ENCODE measurements at regions not wholly inside any gene's neighbourhood (a gene's known extent, or its start where the extent isn't known, plus 50 kb on each side); places are given as distances from the start of the nearest gene placed in this dataset.

GRCh38 chr7:156175003-156175402 lies 362.7 kb upstream of the SHH start:
- no peaks in the 10 kb centered on the region for H3K9me3 ChIP-seq
- intact Hi-C loops (cut with DNase I): no loop called here
- WGBS, 2 donors: 87 to 98% methylated on average over 5 to 10 of the region's 10 CpGs
- no peak overlapping the region for H3K27ac ChIP-seq
- no peaks in the 10 kb centered on the region for H3K4me1 ChIP-seq
- no peak for TF ChIP-seq POLR2A (IDR thresholded peaks at IDR 0.05)
- H3K36me3 ChIP-seq: no peaks in the 10 kb centered on the region
- no peak overlapping the region for H3K4me3 ChIP-seq (replicated peaks in 1 of 3)
- no peaks in the 10 kb centered on the region for H3K27me3 ChIP-seq
- no peak for DNase-seq

GRCh38 chr7:156174428-156174827 lies 362.2 kb upstream of the SHH start:
- no peak overlapping the region for H3K27ac ChIP-seq
- DNase-seq: no peak

GRCh38 chr7:156173748-156174353 lies 361.6 kb upstream of the SHH start:
- no peaks in the 10 kb centered on the region for H3K9me3 ChIP-seq
- no peak overlapping the region for H3K27ac ChIP-seq
- H3K4me3 ChIP-seq (replicated peaks in 1 of 3): no peak overlapping the region
- no peaks in the 10 kb centered on the region for H3K27me3 ChIP-seq
- H3K4me1 ChIP-seq: no peaks in the 10 kb centered on the region
- TF ChIP-seq POLR2A (IDR thresholded peaks at IDR 0.05): no peak
- no peak for DNase-seq
- intact Hi-C loops (cut with DNase I): no loop called here
- 65 to 69% methylated on average over 12 to 13 of the region's 18 CpGs for WGBS, 2 donors
- no peaks in the 10 kb centered on the region for H3K36me3 ChIP-seq

More at GRCh38 chr7:156174428-156174827, 362.2 kb upstream of the SHH start:
- 86 to 90% methylated on average over 17 of the region's 17 CpGs for WGBS, 2 donors
- H3K9me3 ChIP-seq: no peaks in the 10 kb centered on the region
- no peaks in the 10 kb centered on the region for H3K27me3 ChIP-seq
- no peaks in the 10 kb centered on the region for H3K4me1 ChIP-seq
- TF ChIP-seq CTCF (IDR thresholded peaks at IDR 0.05) (no peak), POLR2A (IDR thresholded peaks at IDR 0.05) (no peak)
- H3K36me3 ChIP-seq: no peaks in the 10 kb centered on the region
- intact Hi-C loops (cut with DNase I): no loop called here
- H3K4me3 ChIP-seq (replicated peaks in 1 of 3): no peak overlapping the region

- DNase-seq: no peak
- H3K27me3 ChIP-seq: no peaks in the 10 kb centered on the region
- no peaks in the 10 kb centered on the region for H3K4me1 ChIP-seq
- 74 to 82% methylated on average over 13 of the region's 13 CpGs for WGBS, 2 donors
- no peak overlapping the region for H3K27ac ChIP-seq
- intact Hi-C loops (cut with DNase I): no loop called here
- no peak for TF ChIP-seq CTCF (IDR thresholded peaks at IDR 0.05)
- no peak overlapping the region for H3K4me3 ChIP-seq (replicated peaks in 1 of 3)
- H3K9me3 ChIP-seq: no peaks in the 10 kb centered on the region
- no peaks in the 10 kb centered on the region for H3K36me3 ChIP-seq
These were observed 361.1 kb upstream of the SHH start for GRCh38 chr7:156173346-156173745.

- Histone ChIP-seq H3K9me3 (no peaks in the 10 kb centered on the region), H3K27me3 (no peaks in the 10 kb centered on the region), H3K4me1 (no peaks in the 10 kb centered on the region), H3K4me3 (replicated peaks in 1 of 3) (no peak overlapping the region), H3K36me3 (no peaks in the 10 kb centered on the region), H3K27ac (no peak overlapping the region)
- 79 to 80% methylated on average over 6 of the region's 6 CpGs for WGBS, 2 donors
- intact Hi-C loops (cut with DNase I): no loop called here
- TF ChIP-seq CTCF (IDR thresholded peaks at IDR 0.05) (no peak), POLR2A (IDR thresholded peaks at IDR 0.05) (no peak)
- no peak for DNase-seq
These were observed 360.4 kb upstream of the SHH start for GRCh38 chr7:156172638-156173037.

GRCh38 chr7:156169474-156170370 lies 357.5 kb upstream of the SHH start:
- no peaks in the 10 kb centered on the region for H3K36me3 ChIP-seq
- intact Hi-C loops (cut with DNase I): no loop called here
- 68 to 78% methylated on average over 11 to 31 of the region's 32 CpGs for WGBS, 2 donors

More at GRCh38 chr7:156169474-156170370, 357.5 kb upstream of the SHH start:
- no peak overlapping the region for H3K4me3 ChIP-seq (replicated peaks in 1 of 3)
- TF ChIP-seq POLR2A (IDR thresholded peaks at IDR 0.05) (no peak), CTCF (IDR thresholded peaks at IDR 0.05) (no peak)
- DNase-seq: no peak
- no peak overlapping the region for H3K27ac ChIP-seq
- H3K27me3 ChIP-seq: no peaks in the 10 kb centered on the region
- no peaks in the 10 kb centered on the region for H3K4me1 ChIP-seq
- H3K9me3 ChIP-seq: no peaks in the 10 kb centered on the region

All from thyroid gland (tissue), 4 donors.